ENCODE measurements at regions not wholly inside any gene's neighbourhood (a gene's known extent, or its start where the extent isn't known, plus 50 kb on each side); places are given as distances from the start of the nearest gene placed in this dataset.

- TF ChIP-seq CTCF (IDR thresholded peaks at IDR 0.05) = no peak
- TF ChIP-seq ZFX (IDR thresholded peaks at IDR 0.05; ENCODE audit: borderline replicate concordance) = no peak
These were observed 468.6 kb downstream of the SHQ1 start for GRCh38 chr3:72379500-72380187.
